GM13977 (cell line): ENCODE measurements at regions not wholly inside any gene's neighbourhood (a gene's known extent, or its start where the extent isn't known, plus 50 kb on each side); places are given as distances from the start of the nearest gene placed in this dataset.

Experiments
- DNase-seq: peaks from one replicate; pipeline ENCODE4 v3.0.0; 2012; ENCODE audit warnings: low spot score
- CTCF ChIP-seq: IDR thresholded peaks from 2 replicates; pipeline ENCODE4 v1.5.1; 2012; ENCODE audit warnings: mild to moderate bottlenecking, control low read depth; ENCODE audit not compliant: insufficient read depth; ENCODE audit errors: extremely low read depth, missing control alignments
- in situ Hi-C: fragments of 300-500 bp; cut with MboI; formaldehyde crosslinking; loops from one replicate; pipeline ENCODE4 v1.12.0; 2022; ENCODE audit warnings: low sequenced_read_pairs, low pct_unique_long_range_greater_than_20kb, mixed read lengths, inconsistent platforms; ENCODE audit not compliant: unreplicated experiment

- no peak for TF ChIP-seq CTCF
- in situ Hi-C loops, result no loop called here
- DNase-seq, result no peak
Measured at GRCh38 chr1:232379063-232379434, 250.9 kb downstream of the SIPA1L2 start.

GRCh38 chr1:232378266-232379062 lies 251.5 kb downstream of the SIPA1L2 start:
- in situ Hi-C loops, result no loop called here
- no peak for TF ChIP-seq CTCF
- DNase-seq, result no peak

- in situ Hi-C loops, result no loop called here
- TF ChIP-seq CTCF, result no peak
- no peak for DNase-seq
Measured at GRCh38 chr1:232377494-232377770, 252.5 kb downstream of the SIPA1L2 start.

GRCh38 chr1:232376632-232377493 lies 253.1 kb downstream of the SIPA1L2 start:
- no peak for TF ChIP-seq CTCF
- DNase-seq, result no peak
- in situ Hi-C loops, result no loop called here

GRCh38 chr1:232372841-232373440 lies 257.0 kb downstream of the SIPA1L2 start:
- in situ Hi-C loops, result no loop called here
- no peak for DNase-seq
- TF ChIP-seq CTCF, result no peak

GRCh38 chr1:232372431-232372830 lies 257.5 kb downstream of the SIPA1L2 start:
- no peak for TF ChIP-seq CTCF
- in situ Hi-C loops, result no loop called here

More at GRCh38 chr1:232372431-232372830, 257.5 kb downstream of the SIPA1L2 start:
- no peak for DNase-seq
